NCI-H226 (cell line): ENCODE measurements at regions not wholly inside any gene's neighbourhood (a gene's known extent, or its start where the extent isn't known, plus 50 kb on each side); places are given as distances from the start of the nearest gene placed in this dataset.

ENCODE experiments used
- DNase-seq: peaks from one replicate; pipeline ENCODE4 v3.0.0-alpha.2; 2015

DNA sequence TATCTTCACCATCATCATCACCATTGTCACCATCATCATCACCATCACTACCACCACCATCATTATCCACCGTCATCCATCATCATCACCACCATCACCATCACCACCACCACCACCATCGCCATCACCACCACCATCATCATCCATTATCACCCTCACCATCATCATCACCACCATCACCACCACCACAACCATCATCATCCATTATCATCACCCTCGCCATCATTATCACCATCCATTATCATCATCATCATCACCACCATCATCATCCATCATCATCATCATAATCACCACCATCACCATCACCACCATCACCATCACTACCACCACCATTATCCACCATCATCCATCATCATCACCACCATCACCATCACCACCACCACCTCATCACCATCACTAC is 95.6 kb downstream of the C16orf95 start:
- DNase-seq, result no peak

DNA sequence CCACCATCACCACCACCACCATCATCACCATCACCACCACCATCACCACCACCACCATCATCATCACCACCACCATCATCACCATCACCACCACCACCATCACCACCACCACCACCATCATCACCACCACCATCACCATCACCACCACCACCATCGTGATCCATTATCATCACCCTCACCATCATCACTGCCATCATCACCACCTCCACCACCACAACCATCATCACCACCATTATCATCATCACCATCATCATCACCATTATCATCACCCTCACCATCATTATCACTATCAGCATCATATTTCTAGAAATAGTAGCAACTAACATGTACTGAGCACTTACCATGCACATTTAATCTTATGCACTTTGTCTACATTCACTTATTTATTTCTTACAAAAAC is 94.9 kb downstream of the C16orf95 start:
- no peak for DNase-seq

DNA sequence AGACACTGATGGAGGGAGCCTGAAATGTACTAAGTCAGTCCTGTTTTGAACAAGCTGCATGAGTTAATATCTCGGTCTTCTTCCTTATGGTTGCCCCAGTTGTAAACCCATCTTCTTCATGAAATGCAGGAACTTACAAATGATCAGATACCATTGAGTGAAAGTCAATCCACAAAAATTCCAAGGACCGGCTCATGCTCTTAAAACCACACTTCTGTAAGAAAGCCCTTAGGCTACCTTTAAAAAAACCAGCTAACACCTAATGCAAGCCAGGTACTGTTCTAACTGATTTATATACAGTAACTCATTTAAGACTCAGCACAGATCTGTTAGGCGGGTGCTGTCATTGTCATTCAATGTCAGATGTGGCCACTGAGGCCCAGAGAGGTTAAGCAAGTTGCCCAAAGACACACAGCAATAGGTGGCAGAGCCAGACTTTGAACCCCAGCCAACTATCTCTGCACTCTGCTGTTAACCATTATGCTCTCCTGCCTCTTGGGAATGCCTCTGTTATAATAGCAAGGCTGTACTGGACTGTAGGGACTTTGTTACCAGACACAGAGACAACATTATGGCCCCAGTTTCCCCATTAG is 93.4 kb downstream of the C16orf95 start:
- no peak for DNase-seq

DNA sequence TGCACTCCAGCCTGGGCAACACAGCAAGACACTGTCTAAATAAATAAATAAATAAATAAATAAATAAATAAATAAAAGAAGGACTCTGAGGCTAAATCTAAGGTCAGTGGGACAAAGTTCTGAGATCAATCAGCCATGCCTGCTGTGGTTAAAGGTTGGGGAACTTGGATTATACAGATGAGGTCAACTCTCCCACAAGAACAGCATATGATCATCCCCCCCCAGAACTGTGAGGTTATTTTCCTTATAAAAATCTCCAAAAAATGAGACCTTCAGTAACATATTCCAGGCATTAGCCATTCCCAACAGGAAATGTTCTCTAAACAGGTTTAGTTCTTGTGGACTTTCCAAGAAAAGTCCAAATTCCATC is 90.3 kb downstream of the C16orf95 start:
- DNase-seq, result no peak

DNA sequence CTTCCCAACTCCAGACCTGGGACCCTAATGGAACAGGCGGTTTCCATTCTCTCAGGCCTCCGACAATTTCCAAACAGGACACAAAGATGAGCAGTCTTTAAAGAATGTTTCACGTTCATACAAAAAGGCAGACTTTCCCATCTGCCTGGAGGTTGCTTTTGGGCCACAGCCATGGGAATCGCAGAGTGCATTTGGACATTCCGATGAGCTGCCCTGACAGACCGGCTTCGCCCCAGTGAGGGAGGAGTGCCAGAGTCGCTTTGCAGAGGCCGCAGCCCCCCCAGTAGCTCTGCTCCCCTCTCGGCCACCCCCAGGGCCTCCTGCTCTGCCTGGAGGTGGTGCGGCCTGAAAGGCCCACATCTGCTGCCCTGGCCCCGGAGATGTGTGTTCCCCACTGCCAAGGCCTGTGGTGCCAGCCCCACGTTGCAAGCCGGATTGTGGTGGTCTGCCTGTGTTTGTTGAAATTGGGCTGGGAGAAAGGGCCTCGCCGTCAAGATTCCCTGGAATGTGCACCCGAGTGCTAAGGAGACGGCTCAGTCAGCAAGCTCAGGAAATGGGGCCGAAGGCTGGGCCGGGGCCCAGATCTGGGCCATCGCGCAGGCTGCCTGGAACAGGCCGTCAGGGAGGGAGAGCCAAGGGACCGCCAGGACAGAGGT is 89.8 kb downstream of the C16orf95 start:
- no peak for DNase-seq

DNA sequence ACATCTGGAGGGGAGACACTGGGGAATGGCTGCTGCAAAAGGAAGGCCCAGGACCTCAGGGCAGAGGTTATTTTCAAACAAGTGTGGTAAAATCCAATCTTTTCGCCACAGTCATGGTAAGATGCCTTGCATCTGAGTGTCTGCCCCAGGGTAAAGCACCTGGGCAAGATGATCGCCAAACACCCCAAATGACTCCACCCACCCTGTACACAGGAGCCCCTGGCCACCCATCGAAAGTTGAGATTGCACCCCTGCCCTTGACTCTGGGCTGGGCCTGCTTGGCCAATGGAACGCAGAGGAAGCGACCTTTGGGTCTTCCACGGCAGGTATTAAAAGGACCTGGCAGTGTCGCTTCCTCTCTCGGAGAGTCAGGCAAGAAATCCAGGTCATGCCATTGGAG is 88.8 kb downstream of the C16orf95 start:
- no peak for DNase-seq

DNA sequence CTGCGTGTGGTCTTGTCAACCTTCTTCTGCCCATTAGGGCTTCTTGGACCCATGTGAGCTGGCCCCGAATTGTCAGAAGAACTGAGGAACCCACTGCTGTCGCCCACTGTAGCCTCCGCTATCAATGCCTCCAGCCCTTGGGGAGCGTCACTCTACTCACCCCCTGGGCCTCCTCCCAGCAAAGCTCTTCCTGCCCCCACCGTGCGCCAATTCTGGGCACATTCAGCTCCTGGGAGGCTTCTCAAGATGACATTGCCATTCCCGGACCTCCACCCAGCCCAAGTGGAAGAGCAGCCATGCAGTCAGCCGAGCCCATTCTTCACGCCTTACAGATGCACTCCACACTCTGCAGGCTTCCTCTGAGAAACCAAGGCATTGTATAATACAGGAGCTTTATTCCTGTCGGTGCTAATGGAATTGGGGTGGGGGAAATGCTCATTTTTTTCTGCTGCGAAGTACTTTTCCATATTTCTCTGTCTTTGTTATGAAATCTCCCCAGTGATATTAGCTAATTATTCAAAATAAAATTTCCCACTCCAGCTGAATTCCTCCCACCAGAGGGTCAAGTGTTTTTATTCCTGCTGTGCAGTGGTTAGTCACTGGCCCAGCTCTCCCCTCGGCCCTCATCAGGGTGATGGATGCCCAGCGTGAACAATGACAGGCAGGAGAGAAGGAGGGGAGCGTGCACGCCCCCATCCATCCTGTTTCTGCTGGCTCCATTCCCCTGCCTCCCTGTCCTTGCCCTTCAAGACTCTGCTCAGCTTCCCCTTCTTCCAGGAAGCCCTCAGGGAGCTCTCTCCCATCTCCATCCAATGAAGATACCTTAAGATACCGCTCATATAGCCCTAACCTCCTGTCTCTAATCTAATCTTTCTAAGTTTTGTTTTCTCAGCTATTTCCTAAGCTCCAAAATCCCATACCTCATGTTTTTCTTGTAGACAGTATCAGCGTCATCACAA is 87.7 kb downstream of the C16orf95 start:
- no peak for DNase-seq

DNA sequence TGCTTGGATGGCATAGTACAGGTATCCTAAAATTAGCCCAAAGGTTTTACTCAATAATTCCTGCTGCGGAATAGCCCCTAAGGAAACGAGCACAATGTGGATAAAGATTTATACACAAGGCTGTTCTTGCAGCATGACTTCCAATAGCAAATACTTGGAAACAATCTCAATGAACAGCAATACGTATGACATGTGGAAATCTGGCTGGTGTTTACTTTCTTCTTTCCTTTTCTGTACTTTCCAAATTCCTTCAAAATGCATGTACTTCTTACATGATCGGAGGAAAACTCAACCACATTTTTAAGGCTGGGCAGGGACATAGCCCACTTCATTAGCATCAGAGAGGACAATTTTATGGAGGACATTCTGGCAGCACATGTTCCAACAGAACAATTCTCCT is 86.6 kb downstream of the C16orf95 start:
- DNase-seq, result no peak

DNA sequence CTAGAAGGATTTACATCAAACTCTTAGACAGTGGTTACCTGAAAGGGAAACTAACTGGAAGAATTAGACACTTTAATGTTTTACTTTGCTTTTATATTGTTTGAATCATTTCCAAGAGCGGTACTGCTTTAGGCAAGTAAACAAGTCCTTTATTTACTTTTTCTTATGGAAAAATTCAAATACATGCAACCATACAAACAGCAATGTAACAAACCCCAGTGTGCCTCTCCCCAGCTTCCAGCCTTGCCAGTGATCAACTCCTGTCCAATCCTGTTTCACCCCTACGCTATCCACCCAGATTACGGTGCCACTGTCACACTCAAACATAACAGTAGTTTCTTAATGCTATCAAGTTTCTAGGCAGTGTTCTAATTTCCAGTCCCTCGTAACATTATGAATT is 85.9 kb downstream of the C16orf95 start:
- DNase-seq, result no peak

DNA sequence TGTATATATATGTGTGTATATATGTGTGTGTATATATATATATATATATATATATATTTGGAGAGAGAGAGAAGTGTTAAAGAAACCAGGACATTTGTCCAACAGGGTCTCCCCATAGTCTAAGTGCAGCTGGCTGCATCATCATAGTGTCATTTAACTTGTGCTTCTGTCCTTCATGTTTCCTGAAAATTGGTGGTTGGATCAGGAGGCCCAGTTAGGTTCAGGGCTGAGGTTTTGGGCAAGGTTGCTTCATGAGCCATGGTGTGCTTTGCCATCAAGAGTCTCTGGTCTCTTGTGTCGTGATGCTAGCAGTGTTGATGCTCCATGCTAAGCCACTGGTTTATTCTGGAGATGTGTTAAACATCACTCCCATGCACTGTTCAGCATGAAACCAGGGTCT is 85.3 kb downstream of the C16orf95 start:
- DNase-seq, result no peak

DNA sequence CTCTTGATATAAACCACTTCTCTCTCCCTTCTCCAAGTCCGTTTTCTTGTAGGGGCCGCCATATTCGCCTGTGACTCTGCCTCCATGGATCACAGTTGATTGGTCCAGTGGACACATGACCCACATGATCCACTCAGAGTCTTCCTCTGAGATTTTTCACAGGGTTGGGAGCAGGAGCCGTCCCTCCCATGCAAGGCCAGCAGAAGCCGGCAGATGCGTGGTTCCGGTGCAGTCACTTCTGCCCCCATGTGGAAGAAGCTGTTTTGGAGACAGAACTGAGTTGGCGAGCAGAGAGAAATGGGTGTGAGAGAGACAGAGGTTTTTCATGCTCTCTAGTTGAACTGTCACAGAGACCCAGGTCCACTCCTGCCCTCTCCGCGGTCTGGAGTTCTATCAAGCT is 83.3 kb downstream of the C16orf95 start:
- DNase-seq, result no peak

DNA sequence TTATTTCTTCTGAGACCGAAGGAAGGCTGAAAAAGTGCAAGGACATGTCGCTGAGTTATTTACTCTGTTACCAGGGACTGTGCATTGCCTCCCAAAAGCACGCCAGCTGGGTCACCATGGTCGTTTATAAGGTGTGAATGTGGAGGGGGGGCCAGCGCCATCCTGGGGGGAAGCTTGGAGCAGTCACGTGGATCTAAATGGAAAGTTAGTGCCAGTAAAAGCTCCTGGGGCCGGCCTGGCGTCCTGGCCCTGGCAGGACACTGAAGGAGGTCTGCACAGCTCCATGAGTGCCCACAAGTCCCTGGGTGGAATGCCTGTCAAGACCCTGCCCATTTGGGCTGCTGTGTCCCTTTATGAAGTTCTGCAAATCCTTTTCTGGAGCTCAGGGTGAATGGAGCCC is 82.6 kb downstream of the C16orf95 start:
- DNase-seq, result no peak

DNA sequence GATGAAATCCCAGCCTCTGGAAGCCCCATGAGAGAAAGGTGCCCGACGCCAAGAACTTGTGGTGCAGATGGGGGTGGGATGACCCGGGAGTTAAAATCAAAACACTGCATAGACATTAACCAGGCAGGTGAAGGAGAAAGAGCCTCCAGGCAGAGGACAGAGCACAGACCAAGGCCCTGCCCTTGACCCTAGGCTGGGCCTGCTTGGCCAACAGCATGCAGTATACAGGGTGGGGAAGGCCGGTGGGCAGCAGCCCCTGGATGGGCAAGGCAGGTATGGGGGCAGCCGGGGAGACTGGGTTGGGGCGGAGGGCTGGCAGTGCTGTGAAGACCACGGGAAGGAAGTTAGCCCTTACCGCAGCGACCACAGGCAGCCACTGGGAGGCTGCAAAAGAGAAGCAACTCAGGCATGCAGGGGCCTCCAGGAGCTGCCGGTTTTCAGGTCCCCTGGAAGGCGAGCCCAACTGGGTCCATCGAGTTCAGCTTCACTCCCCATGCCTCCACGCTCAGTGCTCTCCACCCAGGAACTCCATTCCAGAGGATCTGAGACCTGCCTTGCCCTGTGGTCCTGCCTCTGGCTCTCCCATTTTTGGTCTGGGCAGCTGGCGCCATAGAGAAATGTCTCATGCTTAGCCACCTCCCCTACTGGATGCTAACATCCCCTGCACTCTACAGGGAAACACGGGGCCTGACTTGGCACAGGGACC is 81.2 kb downstream of the C16orf95 start:
- no peak for DNase-seq

DNA sequence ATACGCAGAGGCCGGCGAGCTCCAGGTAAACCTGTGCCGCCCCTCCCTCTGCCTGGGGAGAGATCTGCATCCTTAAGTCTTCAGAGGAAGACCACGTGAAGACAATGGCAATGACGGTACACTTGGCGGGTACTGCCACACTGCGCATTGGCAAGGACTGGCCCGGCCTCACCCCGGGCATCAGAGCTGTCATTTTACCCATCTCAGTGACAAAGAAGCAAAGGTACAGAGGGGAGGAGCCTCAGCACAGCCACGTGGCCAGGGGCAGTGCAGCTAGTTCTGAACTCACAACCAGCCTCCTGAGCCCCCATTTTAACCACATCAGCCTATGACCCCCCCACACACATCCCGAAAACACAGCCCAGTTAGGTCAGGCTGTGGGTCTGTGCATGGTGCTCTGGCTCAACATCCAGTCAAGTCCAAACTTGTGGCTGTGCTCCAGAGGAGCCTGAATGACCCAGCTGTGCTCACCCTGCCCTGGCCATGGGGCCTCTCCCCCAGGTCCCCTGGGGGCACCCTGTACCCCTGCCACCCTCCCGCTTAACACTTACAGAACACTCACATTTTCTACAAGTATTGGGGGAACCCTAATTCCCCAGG is 80.6 kb downstream of the C16orf95 start:
- DNase-seq, result no peak

DNA sequence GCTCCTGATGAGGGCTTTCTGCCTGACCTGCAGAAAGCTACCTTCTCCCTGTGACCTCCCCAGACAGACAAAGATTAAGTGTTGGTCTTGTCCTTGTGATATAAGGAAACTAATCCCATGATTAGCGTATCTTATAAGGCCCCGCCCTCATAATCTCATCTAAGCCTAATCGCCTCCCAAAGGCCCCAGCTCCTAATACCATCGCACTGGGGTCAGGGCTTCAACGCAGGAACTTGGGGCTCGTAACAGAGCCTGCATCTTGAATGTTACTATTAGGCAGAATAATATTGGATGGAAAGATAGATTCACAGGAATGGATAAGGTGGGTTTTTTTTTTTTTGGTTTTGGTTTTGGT is 78.9 kb downstream of the C16orf95 start:
- no peak for DNase-seq

DNA sequence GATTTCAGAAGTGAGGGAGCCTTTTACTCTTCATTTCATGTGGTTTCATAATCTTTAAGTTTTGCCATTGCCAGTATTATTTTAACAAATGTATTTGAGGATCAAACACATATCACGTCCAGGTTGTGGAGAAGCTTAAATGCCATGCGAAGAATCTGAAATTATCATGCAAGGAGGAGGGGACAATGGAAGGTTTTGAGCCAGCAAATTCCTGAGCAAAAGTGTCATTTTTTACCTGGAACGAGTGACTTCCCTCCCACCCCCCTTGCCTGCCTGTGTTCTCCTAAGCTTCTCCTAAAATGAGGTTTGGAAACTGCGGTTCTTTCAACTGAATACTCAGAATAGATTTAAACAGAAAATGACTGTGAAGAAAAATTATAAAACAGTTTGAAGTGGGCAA is 77.6 kb downstream of the C16orf95 start:
- DNase-seq, result no peak

DNA sequence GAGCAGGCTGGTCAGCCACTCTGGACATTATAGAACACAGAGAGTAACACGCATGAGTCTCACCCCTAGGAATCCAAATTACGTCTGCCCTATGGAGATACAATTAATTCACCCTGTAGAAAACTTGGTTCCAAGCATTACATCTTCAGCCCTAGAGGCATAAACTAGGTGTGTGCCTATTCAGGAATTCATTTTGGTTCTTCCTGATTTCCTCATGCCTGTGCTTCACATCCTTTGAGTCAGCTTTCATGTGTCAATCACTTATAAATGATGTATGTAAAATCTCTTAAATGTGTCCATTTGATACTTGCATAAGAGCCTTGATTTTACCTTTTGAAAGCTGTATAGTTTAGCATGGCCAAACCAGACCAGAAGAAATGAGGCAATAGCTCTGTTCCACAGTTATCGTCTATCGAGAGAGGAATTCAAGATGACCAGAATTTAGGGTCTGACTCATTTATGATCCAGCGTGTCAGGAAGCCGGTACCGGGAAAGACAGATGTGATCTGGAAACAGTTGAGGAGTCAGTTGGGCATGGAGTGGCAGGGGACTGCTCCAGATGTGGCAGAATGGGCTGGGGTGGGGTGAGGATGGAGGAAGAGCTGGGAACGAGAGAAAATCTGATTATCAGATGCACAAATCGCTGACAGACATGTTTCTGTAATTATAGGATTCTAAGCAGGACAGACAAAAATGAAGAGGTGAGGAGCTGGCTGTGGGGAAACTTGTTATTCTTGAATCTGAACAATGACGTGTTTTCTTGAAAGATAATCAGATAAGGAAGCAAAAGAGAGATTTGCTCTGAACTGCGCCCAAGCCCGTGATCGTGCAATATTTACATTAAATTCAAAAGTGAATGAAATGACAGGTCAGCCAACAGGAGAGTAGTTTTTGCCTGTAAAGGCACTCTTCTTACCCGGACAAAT is 76.7 kb downstream of the C16orf95 start:
- DNase-seq, result no peak

DNA sequence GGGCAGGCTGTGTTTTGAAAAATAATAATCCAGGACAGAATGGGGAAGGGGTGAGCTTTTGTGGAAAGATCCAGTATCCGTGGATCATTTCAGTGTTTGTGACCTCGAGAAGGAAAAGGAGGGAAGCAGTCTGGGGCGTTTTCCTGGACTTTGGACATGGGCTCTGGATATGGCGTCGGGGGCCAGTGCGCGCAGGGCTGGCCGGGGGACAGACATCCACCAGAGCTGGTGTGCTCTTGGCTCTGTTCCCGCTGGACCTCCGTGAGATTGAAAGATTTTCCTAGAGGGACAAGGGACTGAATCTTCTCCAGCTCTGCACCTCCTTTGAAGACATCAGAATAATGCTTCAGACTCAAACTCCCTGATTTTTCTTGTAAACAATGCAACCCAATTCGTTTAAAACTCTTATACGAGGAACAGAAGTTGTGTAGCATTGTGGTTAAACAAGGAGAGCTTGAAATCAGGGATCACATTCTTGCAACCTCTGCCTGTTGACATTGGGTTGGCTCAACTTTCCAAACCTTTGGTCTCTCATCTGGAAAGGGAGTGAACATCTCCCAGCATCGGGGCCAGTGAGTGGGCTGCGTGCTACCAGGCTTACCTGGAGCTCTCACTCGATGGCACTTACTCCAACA is 75.9 kb downstream of the C16orf95 start:
- DNase-seq, result no peak

DNA sequence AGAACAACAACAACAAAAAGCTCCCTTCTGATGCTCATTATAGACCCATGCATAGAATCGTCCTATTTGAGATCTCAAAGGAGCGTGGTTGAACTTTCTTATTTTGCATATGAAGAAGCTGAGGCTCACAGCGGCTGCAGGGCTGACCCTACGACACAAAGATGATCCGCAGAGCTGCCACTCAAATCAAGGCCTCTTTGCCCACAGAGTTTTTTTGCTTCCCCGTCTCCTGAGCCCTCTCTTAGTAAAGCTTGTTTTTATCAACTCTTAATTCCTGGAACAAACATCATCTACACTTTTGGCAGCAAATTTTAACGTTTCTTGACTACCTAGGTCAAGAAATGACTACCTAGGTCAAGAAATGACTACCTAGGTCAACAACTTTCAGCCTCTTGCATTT is 73.7 kb downstream of the C16orf95 start:
- no peak for DNase-seq

DNA sequence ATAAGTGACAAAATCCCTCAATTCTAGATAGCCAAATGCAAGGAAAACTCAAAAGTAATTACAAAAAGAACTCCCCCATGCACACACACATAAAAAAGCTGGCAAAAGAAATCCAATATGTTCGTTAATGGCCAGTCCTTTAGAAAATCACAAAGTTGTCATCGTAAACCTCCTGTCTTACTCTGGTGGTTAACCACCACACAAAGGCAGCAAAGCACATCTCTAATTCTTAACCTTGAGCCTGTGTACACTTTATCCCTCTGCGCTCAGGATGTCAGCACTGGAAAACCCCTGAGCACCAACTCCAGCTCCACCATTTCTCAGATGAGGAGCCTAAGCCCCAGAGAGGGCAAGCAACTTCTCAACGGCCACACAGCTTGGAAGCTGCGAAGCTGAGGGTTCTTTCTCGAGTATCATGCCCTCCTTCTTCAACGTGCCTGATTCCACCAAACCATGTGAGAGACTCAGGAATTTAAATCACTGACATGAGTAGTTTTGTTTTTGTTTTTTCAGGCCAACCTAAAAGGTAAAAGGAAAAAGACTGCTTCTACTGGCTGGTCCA is 72.5 kb downstream of the C16orf95 start:
- no peak for DNase-seq

DNA sequence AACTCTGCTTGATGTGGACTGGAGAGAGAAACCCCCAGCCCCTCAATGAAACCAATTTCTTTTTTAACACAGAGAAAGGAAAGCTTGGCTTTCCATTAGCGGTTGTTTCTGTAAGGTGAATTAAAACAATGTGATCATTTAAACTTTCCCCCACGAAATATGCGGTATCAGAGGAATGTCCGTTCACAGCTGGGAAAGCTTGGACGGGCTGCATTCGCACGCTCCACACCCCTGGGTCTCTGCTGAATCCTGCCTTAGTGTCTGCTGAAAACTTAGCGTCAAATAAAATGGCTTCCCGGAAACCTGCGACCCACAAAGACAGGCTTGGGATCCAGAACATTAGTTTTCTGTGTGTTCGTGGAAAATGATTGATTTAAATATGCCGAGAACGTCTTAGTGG is 71.7 kb downstream of the C16orf95 start:
- DNase-seq, result no peak
